Kidney epithelial cell (primary cell): ENCODE measurements at regions not wholly inside any gene's neighbourhood (a gene's known extent, or its start where the extent isn't known, plus 50 kb on each side); places are given as distances from the start of the nearest gene placed in this dataset.
"Not testable (repeated sequence)": the region's sequence is repeated elsewhere in the genome, so short reads cannot be mapped to it uniquely, and the experiment has no call there.

Experiments used
- DNase-seq: peaks from one replicate; pipeline ENCODE4 v3.0.0-alpha.2; 2010; ENCODE audit warnings: low read depth
- H3K27me3 ChIP-seq: 2 replicates; pipeline ENCODE4 v1.6.0; 2011; ENCODE audit warnings: low read length; ENCODE audit not compliant: control insufficient read depth, insufficient read depth
- H3K36me3 ChIP-seq: 2 replicates; pipeline ENCODE4 v1.5.1; 2011; ENCODE audit warnings: low read length; ENCODE audit not compliant: control insufficient read depth, insufficient read depth
- H3K4me3 ChIP-seq: 2 replicates; pipeline ENCODE4 v1.5.1; 2011; ENCODE audit warnings: low read depth, mild to moderate bottlenecking, control low read depth, low read length
- TF ChIP-seq, protein P1 (sequence below): IDR thresholded peaks from 2 replicates; pipeline ENCODE4 v1.5.1; 2011; ENCODE audit warnings: mild to moderate bottlenecking, moderate library complexity, low read length, control low read depth, inconsistent platforms; ENCODE audit not compliant: insufficient read depth, poor library complexity, severe bottlenecking

DNA sequence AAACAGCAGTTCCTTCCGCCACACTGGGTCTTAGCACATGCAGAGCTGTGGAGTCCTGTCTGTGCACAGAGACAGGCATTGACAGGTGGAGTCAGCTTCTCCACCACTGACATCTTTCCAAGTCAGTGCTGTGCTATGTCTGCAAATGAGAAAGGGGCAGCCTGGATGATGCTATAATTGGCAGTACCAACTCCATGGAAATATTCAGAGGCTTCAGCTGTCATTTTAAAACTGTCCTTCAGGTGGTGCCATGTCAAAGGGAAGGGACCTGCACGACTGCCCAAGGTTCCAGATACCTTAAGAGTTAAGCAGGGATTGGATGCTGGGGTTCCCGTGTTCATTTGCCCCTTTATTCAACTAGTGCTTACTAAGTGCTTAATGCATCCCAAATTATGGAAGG, 258.0 kb upstream of the PRKCQ start:
- no peak for DNase-seq
- no peak overlapping the region for H3K4me3 ChIP-seq
- TF ChIP-seq, protein P1, sequence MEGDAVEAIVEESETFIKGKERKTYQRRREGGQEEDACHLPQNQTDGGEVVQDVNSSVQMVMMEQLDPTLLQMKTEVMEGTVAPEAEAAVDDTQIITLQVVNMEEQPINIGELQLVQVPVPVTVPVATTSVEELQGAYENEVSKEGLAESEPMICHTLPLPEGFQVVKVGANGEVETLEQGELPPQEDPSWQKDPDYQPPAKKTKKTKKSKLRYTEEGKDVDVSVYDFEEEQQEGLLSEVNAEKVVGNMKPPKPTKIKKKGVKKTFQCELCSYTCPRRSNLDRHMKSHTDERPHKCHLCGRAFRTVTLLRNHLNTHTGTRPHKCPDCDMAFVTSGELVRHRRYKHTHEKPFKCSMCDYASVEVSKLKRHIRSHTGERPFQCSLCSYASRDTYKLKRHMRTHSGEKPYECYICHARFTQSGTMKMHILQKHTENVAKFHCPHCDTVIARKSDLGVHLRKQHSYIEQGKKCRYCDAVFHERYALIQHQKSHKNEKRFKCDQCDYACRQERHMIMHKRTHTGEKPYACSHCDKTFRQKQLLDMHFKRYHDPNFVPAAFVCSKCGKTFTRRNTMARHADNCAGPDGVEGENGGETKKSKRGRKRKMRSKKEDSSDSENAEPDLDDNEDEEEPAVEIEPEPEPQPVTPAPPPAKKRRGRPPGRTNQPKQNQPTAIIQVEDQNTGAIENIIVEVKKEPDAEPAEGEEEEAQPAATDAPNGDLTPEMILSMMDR, result no peak
- no peaks in the 10 kb centered on the region for H3K36me3 ChIP-seq
- H3K27me3 ChIP-seq, result no peaks in the 10 kb centered on the region

DNA sequence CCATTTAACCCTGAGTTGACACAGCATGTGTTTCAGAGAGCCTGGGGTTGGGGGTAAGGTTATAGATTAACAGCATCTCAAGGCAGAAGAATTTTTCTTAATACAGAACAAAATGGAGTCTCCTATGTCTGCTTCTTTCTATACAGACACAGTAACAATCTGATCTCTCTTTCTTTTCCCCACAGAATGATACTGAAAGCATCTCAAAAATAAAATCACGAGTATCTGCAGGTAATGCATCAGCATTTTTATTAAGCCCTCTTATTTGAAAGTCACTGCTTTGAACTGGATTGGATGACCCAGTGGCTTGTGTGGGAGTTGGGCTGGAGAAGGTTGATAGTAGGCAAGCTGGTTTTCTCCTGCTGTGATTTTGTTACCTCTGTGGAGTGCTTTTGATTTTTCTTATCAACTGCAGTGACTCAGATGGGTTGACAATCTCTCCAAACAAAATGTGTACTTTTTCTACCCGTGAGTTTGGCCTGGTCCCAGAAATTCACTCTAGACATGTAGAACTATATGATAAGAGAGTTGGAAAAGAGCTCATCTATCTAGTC, 253.5 kb upstream of the PRKCQ start:
- no peak overlapping the region for H3K4me3 ChIP-seq
- TF ChIP-seq, protein P1, result no peak

DNA sequence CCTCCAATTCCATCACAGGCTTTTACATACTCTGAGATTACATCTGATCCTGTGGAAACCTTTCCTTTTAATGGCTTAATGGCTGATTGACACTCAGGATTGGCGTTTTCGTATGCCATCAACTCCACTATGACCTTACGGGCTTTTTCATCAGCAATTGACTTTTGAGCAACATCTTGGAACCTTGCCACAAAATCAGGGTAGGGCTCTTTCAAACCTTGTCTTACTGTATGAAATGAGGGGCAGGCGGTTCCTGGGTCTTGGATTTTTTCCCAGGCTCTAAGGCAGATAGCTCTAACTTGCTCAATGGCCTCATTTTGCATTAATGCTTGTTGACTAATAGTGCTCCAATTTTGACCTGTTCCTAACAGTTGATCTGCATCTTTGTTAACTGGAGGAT, 250.9 kb upstream of the PRKCQ start:
- not testable (repeated sequence) for H3K27me3 ChIP-seq, H3K4me3 ChIP-seq, H3K36me3 ChIP-seq, DNase-seq

More for the DNA sequence above, 253.5 kb upstream of the PRKCQ start:
- Histone ChIP-seq H3K36me3 (no peaks in the 10 kb centered on the region), H3K27me3 (no peaks in the 10 kb centered on the region)
- DNase-seq, result no peak

DNA sequence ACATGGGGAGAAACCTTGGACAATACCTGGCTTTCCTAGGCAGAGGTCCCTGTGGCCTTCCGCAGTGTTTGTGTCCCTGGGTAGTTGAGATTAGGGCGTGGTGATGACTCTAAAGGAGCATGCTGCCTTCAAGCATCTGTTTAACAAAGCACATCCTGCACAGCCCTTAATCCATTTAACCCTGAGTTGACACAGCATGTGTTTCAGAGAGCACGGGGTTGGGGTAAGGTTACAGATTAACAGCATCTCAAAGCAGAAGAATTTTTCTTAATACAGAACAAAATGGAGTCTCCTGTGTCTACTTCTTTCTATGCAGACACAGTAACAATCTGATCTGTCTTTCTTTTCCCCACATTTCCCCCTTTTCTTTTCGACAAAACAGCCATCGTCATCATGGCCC, 244.7 kb upstream of the PRKCQ start:
- H3K36me3 ChIP-seq, DNase-seq, H3K4me3 ChIP-seq, H3K27me3 ChIP-seq: not testable (repeated sequence)

DNA sequence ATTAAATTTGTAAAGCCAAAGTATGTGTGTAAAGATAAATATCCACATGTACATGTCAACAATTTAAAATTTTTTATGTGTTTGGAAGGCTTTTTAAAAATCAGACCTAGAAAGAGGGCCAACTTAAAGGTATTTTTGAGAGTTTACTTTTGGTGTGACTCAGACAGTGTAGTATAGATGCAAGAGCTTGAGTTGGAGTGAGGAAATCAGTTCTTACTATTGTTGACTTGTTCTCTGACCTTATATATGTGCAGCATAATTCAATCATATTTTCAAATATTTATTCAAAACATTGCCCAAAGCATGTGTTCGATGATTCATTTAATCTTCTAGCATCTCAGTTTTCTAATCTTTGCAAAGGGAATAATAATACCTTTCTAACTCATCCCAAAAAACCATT, 243.7 kb upstream of the PRKCQ start:
- TF ChIP-seq, protein P1, result no peak
- H3K4me3 ChIP-seq, result no peak overlapping the region
- no peak for DNase-seq
- H3K27me3 ChIP-seq, result no peaks in the 10 kb centered on the region
- H3K36me3 ChIP-seq, result no peaks in the 10 kb centered on the region

DNA sequence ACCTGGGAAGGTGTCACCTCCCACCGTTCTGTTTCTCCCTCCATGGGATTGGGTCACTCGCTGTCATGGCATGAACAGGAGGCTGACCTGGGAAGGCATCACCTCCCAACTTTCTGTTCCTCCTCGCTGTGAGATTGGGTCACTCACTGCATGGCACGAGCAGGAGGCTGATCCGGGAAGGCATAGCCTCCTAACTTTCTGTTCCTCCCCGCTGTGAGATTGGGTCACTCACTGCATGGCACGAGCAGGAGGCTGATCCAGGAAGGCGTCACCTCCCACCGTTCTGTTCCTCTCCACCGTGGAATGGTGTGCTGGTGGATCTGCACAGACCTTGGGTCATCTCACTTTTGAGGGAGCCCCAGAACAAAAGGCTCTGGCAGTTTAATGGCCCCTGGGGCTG, 239.2 kb upstream of the PRKCQ start:
- no peaks in the 10 kb centered on the region for H3K27me3 ChIP-seq
- no peak overlapping the region for H3K4me3 ChIP-seq
- H3K36me3 ChIP-seq, result no peaks in the 10 kb centered on the region
- TF ChIP-seq, protein P1, result no peak
- no peak for DNase-seq

DNA sequence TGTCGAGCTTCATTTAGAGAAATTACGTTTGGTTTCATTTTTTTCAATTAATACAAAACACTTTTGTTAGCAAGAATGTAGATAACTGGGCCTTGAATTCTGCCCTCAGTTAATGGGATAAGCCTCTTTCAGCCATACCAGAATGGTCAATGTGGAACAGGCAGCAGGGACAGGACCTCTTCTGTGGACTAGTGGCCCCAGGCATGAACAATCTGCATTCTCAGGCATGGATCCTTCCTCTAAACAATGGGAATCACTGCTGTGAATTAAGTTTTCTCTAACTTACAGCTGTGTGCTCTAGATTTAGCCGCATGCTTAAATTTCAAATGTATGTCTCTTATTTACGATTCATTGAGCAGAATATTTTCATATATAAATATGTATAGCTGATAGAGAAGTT, 237.7 kb upstream of the PRKCQ start:
- DNase-seq, result no peak
- Histone ChIP-seq H3K4me3 (no peak overlapping the region), H3K27me3 (no peaks in the 10 kb centered on the region), H3K36me3 (no peaks in the 10 kb centered on the region)
- TF ChIP-seq, protein P1, result no peak
